GM12875 (cell line): ENCODE measurements at regions not wholly inside any gene's neighbourhood (a gene's known extent, or its start where the extent isn't known, plus 50 kb on each side); places are given as distances from the start of the nearest gene placed in this dataset.

Experiments
- H3K4me3 ChIP-seq: one replicate; pipeline ENCODE4 v1.5.1; 2011; ENCODE audit warnings: low read depth, low read length, control low read depth
- TF ChIP-seq, protein P1 (sequence below): IDR thresholded peaks from 2 replicates; pipeline ENCODE4 v1.5.1; 2011; ENCODE audit warnings: low read depth, mild to moderate bottlenecking, control low read depth, inconsistent platforms, low read length, moderate library complexity, borderline replicate concordance; ENCODE audit not compliant: insufficient read depth

GRCh38 chr2:217505303-217505702 is 497.5 kb downstream of the TNS1 start:
- TF ChIP-seq, protein P1, sequence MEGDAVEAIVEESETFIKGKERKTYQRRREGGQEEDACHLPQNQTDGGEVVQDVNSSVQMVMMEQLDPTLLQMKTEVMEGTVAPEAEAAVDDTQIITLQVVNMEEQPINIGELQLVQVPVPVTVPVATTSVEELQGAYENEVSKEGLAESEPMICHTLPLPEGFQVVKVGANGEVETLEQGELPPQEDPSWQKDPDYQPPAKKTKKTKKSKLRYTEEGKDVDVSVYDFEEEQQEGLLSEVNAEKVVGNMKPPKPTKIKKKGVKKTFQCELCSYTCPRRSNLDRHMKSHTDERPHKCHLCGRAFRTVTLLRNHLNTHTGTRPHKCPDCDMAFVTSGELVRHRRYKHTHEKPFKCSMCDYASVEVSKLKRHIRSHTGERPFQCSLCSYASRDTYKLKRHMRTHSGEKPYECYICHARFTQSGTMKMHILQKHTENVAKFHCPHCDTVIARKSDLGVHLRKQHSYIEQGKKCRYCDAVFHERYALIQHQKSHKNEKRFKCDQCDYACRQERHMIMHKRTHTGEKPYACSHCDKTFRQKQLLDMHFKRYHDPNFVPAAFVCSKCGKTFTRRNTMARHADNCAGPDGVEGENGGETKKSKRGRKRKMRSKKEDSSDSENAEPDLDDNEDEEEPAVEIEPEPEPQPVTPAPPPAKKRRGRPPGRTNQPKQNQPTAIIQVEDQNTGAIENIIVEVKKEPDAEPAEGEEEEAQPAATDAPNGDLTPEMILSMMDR = no peak
- H3K4me3 ChIP-seq = no peak overlapping the region

GRCh38 chr2:217501887-217502286 is 500.9 kb downstream of the TNS1 start:
- TF ChIP-seq, protein P1 = no peak

DNA sequence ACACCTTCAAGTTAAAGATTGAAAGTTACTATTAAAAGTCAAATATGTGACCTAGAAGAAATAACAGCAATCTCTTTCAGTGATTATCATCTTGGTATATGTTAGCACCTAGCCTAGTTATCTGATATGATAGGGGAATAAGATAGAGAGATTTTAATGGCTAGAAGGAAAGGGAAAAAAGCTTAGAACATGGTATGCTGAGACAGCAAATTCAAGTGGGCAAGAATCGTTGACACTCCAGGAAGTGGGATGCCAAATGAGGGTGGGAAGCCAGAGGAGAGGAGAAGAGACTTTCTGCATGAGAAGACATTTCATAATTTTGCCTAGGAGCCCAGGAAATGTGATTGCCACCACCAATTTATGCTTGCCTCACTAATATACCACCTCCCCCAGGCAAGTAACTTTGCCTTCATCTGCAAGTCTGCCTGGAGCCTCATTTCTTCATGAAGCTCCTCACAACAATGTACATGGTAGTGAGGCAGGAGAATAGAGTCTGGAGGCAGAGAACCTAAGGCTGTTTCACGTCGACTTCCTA is 504.9 kb downstream of the TNS1 start:
- TF ChIP-seq, protein P1 = no peak
- H3K4me3 ChIP-seq = no peak overlapping the region

More at GRCh38 chr2:217501887-217502286, 500.9 kb downstream of the TNS1 start:
- H3K4me3 ChIP-seq = no peak overlapping the region

GRCh38 chr2:217494557-217494956 is 508.2 kb downstream of the TNS1 start:
- no peak overlapping the region for H3K4me3 ChIP-seq
- TF ChIP-seq, protein P1 = no peak

DNA sequence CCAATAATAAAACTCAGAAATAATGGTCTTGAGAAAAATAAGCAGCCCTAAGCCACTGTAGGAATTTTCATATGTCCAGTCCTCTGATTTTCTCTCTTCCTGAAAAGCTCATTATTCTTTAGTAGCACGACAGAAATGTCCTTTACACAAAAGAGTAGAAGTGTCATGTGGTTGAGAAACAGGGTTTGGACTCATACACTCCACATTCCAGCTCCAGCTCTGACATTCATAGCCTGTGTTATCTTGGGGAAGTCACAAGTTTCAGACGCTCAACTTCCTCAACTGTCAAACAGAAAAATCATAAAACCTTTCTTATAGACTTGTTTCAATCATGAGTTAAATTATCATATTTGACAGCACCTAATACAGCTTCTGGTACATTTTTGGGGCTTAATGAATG is 511.5 kb downstream of the TNS1 start:
- H3K4me3 ChIP-seq = no peak overlapping the region
- TF ChIP-seq, protein P1 = no peak

DNA sequence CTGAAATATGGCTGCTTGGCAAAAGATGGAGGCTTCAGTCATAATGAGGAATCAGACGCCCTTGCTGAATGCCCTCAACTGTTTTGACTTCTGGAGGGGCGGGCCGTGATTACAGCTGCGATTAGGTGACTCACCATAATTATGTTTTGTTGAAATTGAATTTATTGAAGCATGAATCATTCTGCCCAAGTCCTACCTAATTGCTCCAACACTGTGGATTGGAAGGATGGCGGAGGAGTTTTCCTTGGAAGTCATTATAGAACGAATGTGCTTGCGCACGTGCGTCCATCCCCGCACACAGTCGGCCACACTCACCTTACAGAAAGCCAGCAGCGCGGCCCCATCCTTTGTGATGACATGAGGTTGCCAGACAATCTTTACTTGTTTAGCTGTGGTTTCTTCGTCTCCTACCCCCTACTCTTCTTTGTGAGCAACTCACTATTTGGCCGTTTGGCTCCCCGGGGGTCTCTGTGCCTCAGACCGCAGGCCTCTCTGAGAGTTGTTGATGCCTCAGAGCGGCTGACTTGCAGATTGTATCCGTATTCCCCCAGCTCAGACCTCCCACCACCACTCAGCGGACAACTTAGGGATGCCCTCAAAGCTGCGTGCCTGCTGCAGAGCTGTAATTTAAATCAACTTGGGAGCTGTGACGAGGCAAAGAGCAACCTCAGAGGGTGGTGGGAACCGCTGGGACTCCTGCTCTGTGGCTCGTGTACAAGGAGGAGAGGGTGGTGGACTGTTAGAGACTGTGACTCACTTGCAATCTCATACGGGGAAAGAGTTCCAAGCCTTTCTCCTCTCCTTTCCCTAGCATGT is 513.4 kb downstream of the TNS1 start:
- TF ChIP-seq, protein P1 = no peak

DNA sequence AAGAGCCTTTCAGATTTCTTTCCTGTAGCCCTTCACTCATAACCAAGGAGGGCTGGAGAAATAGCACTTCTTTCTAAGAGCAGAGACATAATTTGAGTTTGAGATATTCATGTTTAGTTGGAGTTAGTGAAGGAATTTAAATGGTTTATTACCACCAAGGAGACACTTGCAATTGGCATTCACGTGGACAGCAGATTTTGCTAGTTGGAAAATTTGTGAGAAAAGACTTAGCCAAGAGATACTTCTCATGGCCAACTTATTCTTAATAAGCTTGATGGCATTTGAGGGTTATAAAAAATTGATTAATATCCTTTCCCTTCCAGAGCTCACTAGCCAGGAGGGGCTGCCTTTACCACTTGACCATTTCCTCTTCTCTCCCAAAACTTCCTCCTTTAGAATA is 518.7 kb downstream of the TNS1 start:
- H3K4me3 ChIP-seq = no peak overlapping the region
- TF ChIP-seq, protein P1 = no peak

More for the DNA sequence above, 513.4 kb downstream of the TNS1 start:
- no peak overlapping the region for H3K4me3 ChIP-seq
